ENCODE measurements at regions not wholly inside any gene's neighbourhood (a gene's known extent, or its start where the extent isn't known, plus 50 kb on each side); places are given as distances from the start of the nearest gene placed in this dataset.

DNA sequence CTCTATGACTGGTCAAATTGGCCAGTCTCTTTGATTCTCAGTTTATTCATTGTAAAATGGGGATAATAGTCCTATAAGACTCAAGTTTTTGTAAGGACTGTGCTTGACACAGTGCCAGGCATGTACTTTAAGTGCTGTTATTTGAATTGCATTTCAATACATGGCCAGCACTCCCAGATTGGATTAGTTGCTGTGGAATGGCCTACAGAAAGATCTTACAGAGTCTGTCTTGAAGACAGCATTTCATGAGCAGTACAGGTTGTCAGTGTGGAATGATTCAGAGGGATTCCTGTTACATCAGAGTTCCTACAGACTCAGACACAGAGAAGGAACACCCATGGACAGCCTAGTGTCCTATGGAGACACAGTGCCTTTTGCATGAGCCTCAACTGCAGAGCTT is 238.1 kb upstream of the BMPER start:
- in situ Hi-C loops (cut with HindIII; ENCODE audit: low pct_unique_long_range_greater_than_20kb, low sequenced_read_pairs) = no loop called here

GRCh38 chr7:33669251-33669670 is 236.1 kb upstream of the BMPER start:
- H3K36me3 ChIP-seq (ENCODE audit: control insufficient read depth, insufficient read depth, low read length) = no peaks in the 10 kb centered on the region
- H3K27ac ChIP-seq (ENCODE audit: low read length) = no peak overlapping the region
- in situ Hi-C loops (cut with HindIII; ENCODE audit: low pct_unique_long_range_greater_than_20kb, low sequenced_read_pairs) = no loop called here
- H3K4me1 ChIP-seq (ENCODE audit: control insufficient read depth, insufficient read depth, low read length) = 0 out of 2 replicates have a peak, but pooled peaks cover 2% of the 10 kb centered on the region
- intact Hi-C loops (cut with micrococcal nuclease; ENCODE audit: unreplicated experiment) = no loop called here
- ChIA-PET POLR2A (no interaction called here), CTCF (no interaction called here)
- H3K4me3 ChIP-seq (ENCODE audit: low read depth in 2 of 2, low read length in 2 of 2) = no peak overlapping the region
- H3K27me3 ChIP-seq (ENCODE audit: control insufficient read depth, insufficient read depth, low read length) = 0 out of 2 replicates have a peak, but pooled peaks cover 2% of the 10 kb centered on the region
- no peak for DNase-seq (ENCODE audit: low read depth, low spot score)
- no peaks in the 10 kb centered on the region for H3K9me3 ChIP-seq (ENCODE audit: control insufficient read depth, insufficient read depth, low read depth, low read length)
- BruUV-seq (replicated peaks) = no TSS peak
- TF ChIP-seq POLR2AphosphoS5 (IDR thresholded peaks at IDR 0.05; ENCODE audit: low read depth, low read length) = no peak
- TF ChIP-seq TCF7L2 (IDR thresholded peaks at IDR 0.05; ENCODE audit: low read depth, low read length) = no peak
- TF ChIP-seq SIN3A (IDR thresholded peaks at IDR 0.05; ENCODE audit: borderline replicate concordance, insufficient read depth, low read depth, low read length) = no peak
- TF ChIP-seq CTCF (IDR thresholded peaks at IDR 0.05) = no peak
- no peak for ATAC-seq

More for the DNA sequence above, 238.1 kb upstream of the BMPER start:
- DNase-seq (ENCODE audit: low read depth, low spot score) (no peak), ATAC-seq (no peak)
- TF ChIP-seq CTCF (IDR thresholded peaks at IDR 0.05) (no peak), SIN3A (IDR thresholded peaks at IDR 0.05; ENCODE audit: borderline replicate concordance, insufficient read depth, low read depth, low read length) (no peak)
- Histone ChIP-seq H3K9me3 (ENCODE audit: control insufficient read depth, insufficient read depth, low read depth, low read length) (no peaks in the 10 kb centered on the region), H3K27ac (ENCODE audit: low read length) (no peak overlapping the region), H3K36me3 (ENCODE audit: control insufficient read depth, insufficient read depth, low read length) (no peaks in the 10 kb centered on the region), H3K4me3 (ENCODE audit: low read depth in 2 of 2, low read length in 2 of 2) (no peak overlapping the region), H3K27me3 (ENCODE audit: control insufficient read depth, insufficient read depth, low read length) (0 out of 2 replicates have a peak, but pooled peaks cover 2% of the 10 kb centered on the region), H3K4me1 (ENCODE audit: control insufficient read depth, insufficient read depth, low read length) (0 out of 2 replicates have a peak, but pooled peaks cover 2% of the 10 kb centered on the region)
- ChIA-PET POLR2A (no interaction called here), CTCF (no interaction called here)
- intact Hi-C loops (cut with micrococcal nuclease; ENCODE audit: unreplicated experiment) = no loop called here
- no TSS peak for BruUV-seq (replicated peaks)

- H3K4me1 ChIP-seq (ENCODE audit: control insufficient read depth, insufficient read depth, low read length) = 0 out of 2 replicates have a peak, but pooled peaks cover 2% of the 10 kb centered on the region
- intact Hi-C loops (cut with micrococcal nuclease; ENCODE audit: unreplicated experiment) = no loop called here
- 0 out of 2 replicates have a peak, but pooled peaks cover 2% of the 10 kb centered on the region for H3K27me3 ChIP-seq (ENCODE audit: control insufficient read depth, insufficient read depth, low read length)
- no peak overlapping the region for H3K4me3 ChIP-seq (ENCODE audit: low read depth in 2 of 2, low read length in 2 of 2)
- ATAC-seq (no peak), DNase-seq (ENCODE audit: low read depth, low spot score) (no peak)
- BruUV-seq (replicated peaks) = no TSS peak
- ChIA-PET POLR2A (interaction anchor here (0.6 kb wide), 1 partner anchor 369 kb away, joined by 4 read pairs; no protein-coding TSS in a partner anchor), CTCF (no interaction called here)
- no peaks in the 10 kb centered on the region for H3K36me3 ChIP-seq (ENCODE audit: control insufficient read depth, insufficient read depth, low read length)
- TF ChIP-seq POLR2AphosphoS5 (IDR thresholded peaks at IDR 0.05; ENCODE audit: low read depth, low read length) = no peak
- TF ChIP-seq CTCF (IDR thresholded peaks at IDR 0.05) = no peak
- TF ChIP-seq SIN3A (IDR thresholded peaks at IDR 0.05; ENCODE audit: borderline replicate concordance, insufficient read depth, low read depth, low read length) = no peak
- no peak for TF ChIP-seq TCF7L2 (IDR thresholded peaks at IDR 0.05; ENCODE audit: low read depth, low read length)
- TF ChIP-seq, protein P1, sequence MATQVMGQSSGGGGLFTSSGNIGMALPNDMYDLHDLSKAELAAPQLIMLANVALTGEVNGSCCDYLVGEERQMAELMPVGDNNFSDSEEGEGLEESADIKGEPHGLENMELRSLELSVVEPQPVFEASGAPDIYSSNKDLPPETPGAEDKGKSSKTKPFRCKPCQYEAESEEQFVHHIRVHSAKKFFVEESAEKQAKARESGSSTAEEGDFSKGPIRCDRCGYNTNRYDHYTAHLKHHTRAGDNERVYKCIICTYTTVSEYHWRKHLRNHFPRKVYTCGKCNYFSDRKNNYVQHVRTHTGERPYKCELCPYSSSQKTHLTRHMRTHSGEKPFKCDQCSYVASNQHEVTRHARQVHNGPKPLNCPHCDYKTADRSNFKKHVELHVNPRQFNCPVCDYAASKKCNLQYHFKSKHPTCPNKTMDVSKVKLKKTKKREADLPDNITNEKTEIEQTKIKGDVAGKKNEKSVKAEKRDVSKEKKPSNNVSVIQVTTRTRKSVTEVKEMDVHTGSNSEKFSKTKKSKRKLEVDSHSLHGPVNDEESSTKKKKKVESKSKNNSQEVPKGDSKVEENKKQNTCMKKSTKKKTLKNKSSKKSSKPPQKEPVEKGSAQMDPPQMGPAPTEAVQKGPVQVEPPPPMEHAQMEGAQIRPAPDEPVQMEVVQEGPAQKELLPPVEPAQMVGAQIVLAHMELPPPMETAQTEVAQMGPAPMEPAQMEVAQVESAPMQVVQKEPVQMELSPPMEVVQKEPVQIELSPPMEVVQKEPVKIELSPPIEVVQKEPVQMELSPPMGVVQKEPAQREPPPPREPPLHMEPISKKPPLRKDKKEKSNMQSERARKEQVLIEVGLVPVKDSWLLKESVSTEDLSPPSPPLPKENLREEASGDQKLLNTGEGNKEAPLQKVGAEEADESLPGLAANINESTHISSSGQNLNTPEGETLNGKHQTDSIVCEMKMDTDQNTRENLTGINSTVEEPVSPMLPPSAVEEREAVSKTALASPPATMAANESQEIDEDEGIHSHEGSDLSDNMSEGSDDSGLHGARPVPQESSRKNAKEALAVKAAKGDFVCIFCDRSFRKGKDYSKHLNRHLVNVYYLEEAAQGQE (IDR thresholded peaks at IDR 0.05; ENCODE audit: insufficient read depth in 1 of 2, low read depth in 2 of 2, low read length in 1 of 2) = no peak
- in situ Hi-C loops (cut with HindIII; ENCODE audit: low pct_unique_long_range_greater_than_20kb, low sequenced_read_pairs) = no loop called here
- H3K9me3 ChIP-seq (ENCODE audit: control insufficient read depth, insufficient read depth, low read depth, low read length) = no peaks in the 10 kb centered on the region
- no peak overlapping the region for H3K27ac ChIP-seq (ENCODE audit: low read length)
Measured at GRCh38 chr7:33671531-33672262, 233.6 kb upstream of the BMPER start.
